ENCODE measurements at regions not wholly inside any gene's neighbourhood (a gene's known extent, or its start where the extent isn't known, plus 50 kb on each side); places are given as distances from the start of the nearest gene placed in this dataset.

- H3K36me3 ChIP-seq = no peaks in the 10 kb centered on the region
- peak overlapping the region; percentile 38 to 69 for H3K27ac ChIP-seq
- intact Hi-C loops (cut with DNase I; ENCODE audit: low total_unique reads) = no loop called here
- H3K27me3 ChIP-seq = no peaks in the 10 kb centered on the region
- no peaks in the 10 kb centered on the region for H3K9me3 ChIP-seq
- DNase-seq = no peak
- H3K4me1 ChIP-seq = no peaks in the 10 kb centered on the region
- H3K4me3 ChIP-seq = no peak overlapping the region
- no peak for TF ChIP-seq CTCF (IDR thresholded peaks at IDR 0.05)
- TF ChIP-seq POLR2A (IDR thresholded peaks at IDR 0.05) = no peak
Measured at GRCh38 chrX:22634083-22634482, 361.4 kb downstream of the CBLL2 start.

GRCh38 chrX:22634751-22635150 lies 362.0 kb downstream of the CBLL2 start:
- peak overlapping the region; percentile 38 to 69 for H3K27ac ChIP-seq
- intact Hi-C loops (cut with DNase I; ENCODE audit: low total_unique reads) = no loop called here
- no peak for DNase-seq
- no peaks in the 10 kb centered on the region for H3K36me3 ChIP-seq
- no peaks in the 10 kb centered on the region for H3K4me1 ChIP-seq
- no peaks in the 10 kb centered on the region for H3K9me3 ChIP-seq
- H3K4me3 ChIP-seq = no peak overlapping the region
- TF ChIP-seq CTCF (IDR thresholded peaks at IDR 0.05) (no peak), POLR2A (IDR thresholded peaks at IDR 0.05) (no peak)
- H3K27me3 ChIP-seq = no peaks in the 10 kb centered on the region

- intact Hi-C loops (cut with DNase I; ENCODE audit: low total_unique reads) = no loop called here
Measured at GRCh38 chrX:22648281-22648680, 351.5 kb upstream of the DDX53 start.

GRCh38 chrX:22650691-22651090 lies 349.1 kb upstream of the DDX53 start:
- no peaks in the 10 kb centered on the region for H3K4me1 ChIP-seq
- no peak for TF ChIP-seq POLR2A (IDR thresholded peaks at IDR 0.05)
- TF ChIP-seq CTCF (IDR thresholded peaks at IDR 0.05) = no peak
- H3K4me3 ChIP-seq = no peak overlapping the region
- H3K36me3 ChIP-seq = no peaks in the 10 kb centered on the region
- no peaks in the 10 kb centered on the region for H3K27me3 ChIP-seq
- peak in 1 of 2 donors; percentile 21 for DNase-seq
- intact Hi-C loops (cut with DNase I; ENCODE audit: low total_unique reads) = no loop called here
- no peaks in the 10 kb centered on the region for H3K9me3 ChIP-seq
- H3K27ac ChIP-seq = peak overlapping the region in 1 of 2 donors; percentile 82

More at GRCh38 chrX:22648281-22648680, 351.5 kb upstream of the DDX53 start:
- no peak for TF ChIP-seq POLR2A (IDR thresholded peaks at IDR 0.05)
- TF ChIP-seq CTCF (IDR thresholded peaks at IDR 0.05) = no peak
- no peak overlapping the region for H3K4me3 ChIP-seq
- no peaks in the 10 kb centered on the region for H3K9me3 ChIP-seq
- H3K27me3 ChIP-seq = no peaks in the 10 kb centered on the region
- no peaks in the 10 kb centered on the region for H3K36me3 ChIP-seq
- no peak for DNase-seq
- no peaks in the 10 kb centered on the region for H3K4me1 ChIP-seq
- H3K27ac ChIP-seq = no peak overlapping the region

GRCh38 chrX:22652596-22652995 lies 347.2 kb upstream of the DDX53 start:
- H3K27me3 ChIP-seq = no peaks in the 10 kb centered on the region
- intact Hi-C loops (cut with DNase I; ENCODE audit: low total_unique reads) = no loop called here
- H3K4me3 ChIP-seq = no peak overlapping the region
- H3K36me3 ChIP-seq = no peaks in the 10 kb centered on the region
- H3K27ac ChIP-seq = peak overlapping the region; percentile 46 to 82
- no peak for TF ChIP-seq POLR2A (IDR thresholded peaks at IDR 0.05)
- no peak for TF ChIP-seq CTCF (IDR thresholded peaks at IDR 0.05)
- DNase-seq = peak; percentile 19 to 49
- no peaks in the 10 kb centered on the region for H3K4me1 ChIP-seq
- H3K9me3 ChIP-seq = no peaks in the 10 kb centered on the region

Measured in uterus (tissue), 3 donors.